SJSA1 (cell line): ENCODE measurements at regions not wholly inside any gene's neighbourhood (a gene's known extent, or its start where the extent isn't known, plus 50 kb on each side); places are given as distances from the start of the nearest gene placed in this dataset.
"Not testable (repeated sequence)": the region's sequence is repeated elsewhere in the genome, so short reads cannot be mapped to it uniquely, and the experiment has no call there.

Experiments
- DNase-seq, 2 experiments: peaks; one replicate each; pipeline ENCODE4 v3.0.0-alpha.2; 2015 to 2020; ENCODE audit warnings: low spot score in 2 of 2, low read depth in 1 of 2
- H3K27ac ChIP-seq: fragments of 250-450 bp; sonication (Bioruptor Pico); 2 replicates; pipeline ENCODE4 v1.5.1; 2020; ENCODE audit warnings: mild to moderate bottlenecking, moderate library complexity
- H3K27me3 ChIP-seq: fragments of 250-450 bp; sonication (Bioruptor Pico); replicated peaks from 2 replicates; pipeline ENCODE4 v1.5.1; 2020; ENCODE audit warnings: mild to moderate bottlenecking, moderate library complexity
- H3K36me3 ChIP-seq: fragments of 250-450 bp; sonication (Bioruptor Pico); 2 replicates; pipeline ENCODE4 v1.5.1; 2020; ENCODE audit warnings: mild to moderate bottlenecking
- H3K4me1 ChIP-seq: fragments of 250-450 bp; sonication (Bioruptor Pico); replicated peaks from 2 replicates; pipeline ENCODE4 v1.6.1; 2021; ENCODE audit warnings: mild to moderate bottlenecking
- H3K4me3 ChIP-seq: fragments of 250-450 bp; sonication (Bioruptor Pico); 2 replicates; pipeline ENCODE4 v1.5.1; 2020; ENCODE audit warnings: mild to moderate bottlenecking
- H3K9me3 ChIP-seq: fragments of 250-450 bp; sonication (Bioruptor Pico); replicated peaks from 2 replicates; pipeline ENCODE4 v1.5.1; 2020; ENCODE audit warnings: mild to moderate bottlenecking

GRCh38 chr2:239820836-239821693 lies 204.1 kb downstream of the NDUFA10 start:
- Histone ChIP-seq H3K4me3 (no peak overlapping the region), H3K27me3 (peaks cover 9% of the 10 kb centered on the region; the same call in 1 of the 2 replicates), H3K4me1 (no peaks in the 10 kb centered on the region), H3K36me3 (no peaks in the 10 kb centered on the region), H3K27ac (no peak overlapping the region), H3K9me3 (no peaks in the 10 kb centered on the region)
- DNase-seq = peak in 1 of 2 experiments; percentile 34

GRCh38 chr2:239819974-239820555 lies 205.1 kb downstream of the NDUFA10 start:
- Histone ChIP-seq H3K4me3 (no peak overlapping the region), H3K4me1 (no peaks in the 10 kb centered on the region), H3K9me3 (no peaks in the 10 kb centered on the region; the same call in 1 of the 2 replicates), H3K36me3 (no peaks in the 10 kb centered on the region), H3K27me3 (peaks cover 9% of the 10 kb centered on the region; the same call in 1 of the 2 replicates), H3K27ac (no peak overlapping the region)
- DNase-seq = peak in 1 of 2 experiments; percentile 35

- Histone ChIP-seq H3K4me1 (no peaks in the 10 kb centered on the region), H3K27me3 (peaks cover 9% of the 10 kb centered on the region; the same call in 1 of the 2 replicates), H3K36me3 (no peaks in the 10 kb centered on the region), H3K4me3 (no peak overlapping the region), H3K9me3 (no peaks in the 10 kb centered on the region; the same call in 1 of the 2 replicates), H3K27ac (no peak overlapping the region)
- peak in 1 of 2 experiments; percentile 32 for DNase-seq
Observed at GRCh38 chr2:239819091-239819973, 205.8 kb downstream of the NDUFA10 start.

- peaks cover 7% of the 10 kb centered on the region; the same call in 1 of the 2 replicates for H3K27me3 ChIP-seq
- DNase-seq = peak in 1 of 2 experiments; percentile 29
Observed at GRCh38 chr2:239818531-239819011, 206.6 kb downstream of the NDUFA10 start.

GRCh38 chr2:239818086-239818485 lies 207.1 kb downstream of the NDUFA10 start:
- Histone ChIP-seq H3K4me3 (no peak overlapping the region), H3K4me1 (no peaks in the 10 kb centered on the region), H3K36me3 (no peaks in the 10 kb centered on the region), H3K27me3 (0 out of 2 replicates have a peak, but pooled peaks cover 3% of the 10 kb centered on the region), H3K27ac (no peak overlapping the region), H3K9me3 (no peaks in the 10 kb centered on the region; the same call in 1 of the 2 replicates)
- peak in 1 of 2 experiments; percentile 16 for DNase-seq

More at GRCh38 chr2:239818531-239819011, 206.6 kb downstream of the NDUFA10 start:
- Histone ChIP-seq H3K27ac (no peak overlapping the region), H3K4me1 (no peaks in the 10 kb centered on the region), H3K36me3 (no peaks in the 10 kb centered on the region), H3K9me3 (no peaks in the 10 kb centered on the region; the same call in 1 of the 2 replicates), H3K4me3 (no peak overlapping the region)

GRCh38 chr2:239817468-239818031 lies 207.6 kb downstream of the NDUFA10 start:
- not testable (repeated sequence) for H3K27me3 ChIP-seq, H3K27ac ChIP-seq, H3K9me3 ChIP-seq, H3K4me3 ChIP-seq, H3K4me1 ChIP-seq, H3K36me3 ChIP-seq
- peak in 1 of 2 experiments; percentile 12 for DNase-seq

- H3K4me3 ChIP-seq = no peak overlapping the region
- H3K36me3 ChIP-seq = no peaks in the 10 kb centered on the region
- H3K27ac ChIP-seq = no peak overlapping the region
- peak in 1 of 2 experiments; percentile 38 for DNase-seq
- no peaks in the 10 kb centered on the region; the same call in 1 of the 2 replicates for H3K9me3 ChIP-seq
- no peaks in the 10 kb centered on the region for H3K27me3 ChIP-seq
- no peaks in the 10 kb centered on the region for H3K4me1 ChIP-seq
Observed at GRCh38 chr2:239816576-239817467, 208.3 kb downstream of the NDUFA10 start.

- H3K36me3 ChIP-seq = no peaks in the 10 kb centered on the region
- H3K27ac ChIP-seq = no peak overlapping the region
- DNase-seq = peak in 1 of 2 experiments; percentile 32
- H3K4me1 ChIP-seq = no peaks in the 10 kb centered on the region
- H3K9me3 ChIP-seq = no peaks in the 10 kb centered on the region; the same call in 1 of the 2 replicates
- H3K27me3 ChIP-seq = no peaks in the 10 kb centered on the region
- no peak overlapping the region for H3K4me3 ChIP-seq
Observed at GRCh38 chr2:239815671-239816070, 209.5 kb downstream of the NDUFA10 start.

- DNase-seq = peak in 1 of 2 experiments; percentile 33
- Histone ChIP-seq H3K27ac (no peak overlapping the region), H3K9me3 (no peaks in the 10 kb centered on the region; the same call in 1 of the 2 replicates), H3K27me3 (no peaks in the 10 kb centered on the region; the same call in 1 of the 2 replicates), H3K4me3 (no peak overlapping the region), H3K4me1 (no peaks in the 10 kb centered on the region), H3K36me3 (no peaks in the 10 kb centered on the region)
Observed at GRCh38 chr2:239814861-239815601, 210.1 kb downstream of the NDUFA10 start.

GRCh38 chr2:239814116-239814860 lies 210.9 kb downstream of the NDUFA10 start:
- H3K36me3 ChIP-seq = no peaks in the 10 kb centered on the region
- peak in 1 of 2 experiments; percentile 28 for DNase-seq
- H3K27ac ChIP-seq = no peak overlapping the region
- H3K9me3 ChIP-seq = no peaks in the 10 kb centered on the region; the same call in 1 of the 2 replicates
- no peaks in the 10 kb centered on the region for H3K4me1 ChIP-seq
- H3K27me3 ChIP-seq = no peaks in the 10 kb centered on the region; the same call in 1 of the 2 replicates
- no peak overlapping the region for H3K4me3 ChIP-seq
